ENCODE measurements at regions not wholly inside any gene's neighbourhood (a gene's known extent, or its start where the extent isn't known, plus 50 kb on each side); places are given as distances from the start of the nearest gene placed in this dataset.

GRCh38 chr9:31759703-31760102, 624.7 kb upstream of the ACO1 start:
- TF ChIP-seq POLR2AphosphoS5 (IDR thresholded peaks at IDR 0.05; ENCODE audit: low read depth, low read length) = no peak
- no peak for TF ChIP-seq TCF7L2 (IDR thresholded peaks at IDR 0.05; ENCODE audit: low read depth, low read length)
- no peak for TF ChIP-seq CTCF (IDR thresholded peaks at IDR 0.05)
